Astrocyte of the spinal cord (primary cell): ENCODE measurements at regions not wholly inside any gene's neighbourhood (a gene's known extent, or its start where the extent isn't known, plus 50 kb on each side); places are given as distances from the start of the nearest gene placed in this dataset.

Experiments
- DNase-seq: peaks from one replicate; pipeline ENCODE4 v3.0.0; 2011; ENCODE audit warnings: low read depth, low spot score
- H3K4me3 ChIP-seq: 2 replicates; pipeline ENCODE4 v1.5.1; 2011; ENCODE audit warnings: low read depth, mild to moderate bottlenecking, low read length, moderate library complexity
- CTCF ChIP-seq: IDR thresholded peaks from 2 replicates; pipeline ENCODE4 v1.5.1; 2012; ENCODE audit warnings: low read depth, mild to moderate bottlenecking, low read length, inconsistent platforms
- in situ Hi-C: cut with HindIII; loops from 2 replicates; pipeline ENCODE4 v1.10.0; 2017; ENCODE audit warnings: low sequenced_read_pairs

- TF ChIP-seq CTCF, result no peak
- in situ Hi-C loops, result no loop called here
- no peak for DNase-seq
- H3K4me3 ChIP-seq, result no peak overlapping the region
Observed at GRCh38 chr2:7899241-7899640, 782.6 kb upstream of the ID2 start.

DNA sequence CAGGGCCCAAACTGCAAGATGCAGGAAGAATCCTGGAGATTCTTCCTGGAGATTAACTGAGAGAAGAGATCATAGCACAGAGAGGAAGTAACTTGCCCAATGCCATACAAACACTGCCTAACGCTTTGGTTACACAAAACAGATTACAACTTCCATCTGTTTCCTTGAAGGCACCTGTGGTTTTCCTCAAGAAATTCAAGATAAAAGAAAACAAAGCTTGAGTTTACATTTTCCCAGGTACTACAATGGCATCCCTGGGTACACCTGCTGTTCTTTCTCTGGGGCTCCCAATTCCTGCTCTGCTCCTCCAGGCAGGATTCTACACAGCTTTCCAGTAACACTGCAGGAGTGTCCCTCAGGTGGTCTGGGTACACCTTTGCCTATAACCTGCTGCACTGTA, 781.9 kb upstream of the ID2 start:
- H3K4me3 ChIP-seq, result no peak overlapping the region
- no peak for DNase-seq
- TF ChIP-seq CTCF, result no peak
- in situ Hi-C loops, result no loop called here

- no peak overlapping the region for H3K4me3 ChIP-seq
- no peak for DNase-seq
- in situ Hi-C loops, result no loop called here
- no peak for TF ChIP-seq CTCF
Observed at GRCh38 chr2:7900593-7900992, 781.3 kb upstream of the ID2 start.

GRCh38 chr2:7902251-7902765, 779.5 kb upstream of the ID2 start:
- in situ Hi-C loops, result no loop called here
- H3K4me3 ChIP-seq, result no peak overlapping the region
- no peak for DNase-seq
- TF ChIP-seq CTCF, result no peak

- TF ChIP-seq CTCF, result no peak
- no peak for DNase-seq
- H3K4me3 ChIP-seq, result no peak overlapping the region
- in situ Hi-C loops, result no loop called here
Observed at GRCh38 chr2:7904319-7904718, 777.5 kb upstream of the ID2 start.

DNA sequence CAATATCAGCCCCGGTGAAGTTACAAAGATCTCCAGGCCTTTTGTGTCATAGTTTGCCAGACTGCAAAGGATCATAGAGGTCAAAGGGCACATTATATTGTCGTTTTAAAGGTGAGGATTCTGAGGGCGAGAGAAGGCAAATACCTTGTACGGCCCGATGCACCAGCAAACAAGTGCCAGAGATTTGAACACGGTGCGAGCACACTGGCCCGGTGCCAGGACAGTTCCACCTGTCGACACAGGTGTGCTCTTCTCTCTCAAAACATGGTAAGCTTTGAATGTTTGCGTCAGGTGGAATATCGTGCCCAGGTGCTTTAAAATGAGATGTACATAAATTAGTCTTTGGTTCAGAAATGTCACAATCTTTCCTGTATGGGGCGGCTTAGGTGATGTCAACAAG, 776.1 kb upstream of the ID2 start:
- no peak for TF ChIP-seq CTCF
- no peak overlapping the region for H3K4me3 ChIP-seq
- DNase-seq, result no peak
- in situ Hi-C loops, result no loop called here

DNA sequence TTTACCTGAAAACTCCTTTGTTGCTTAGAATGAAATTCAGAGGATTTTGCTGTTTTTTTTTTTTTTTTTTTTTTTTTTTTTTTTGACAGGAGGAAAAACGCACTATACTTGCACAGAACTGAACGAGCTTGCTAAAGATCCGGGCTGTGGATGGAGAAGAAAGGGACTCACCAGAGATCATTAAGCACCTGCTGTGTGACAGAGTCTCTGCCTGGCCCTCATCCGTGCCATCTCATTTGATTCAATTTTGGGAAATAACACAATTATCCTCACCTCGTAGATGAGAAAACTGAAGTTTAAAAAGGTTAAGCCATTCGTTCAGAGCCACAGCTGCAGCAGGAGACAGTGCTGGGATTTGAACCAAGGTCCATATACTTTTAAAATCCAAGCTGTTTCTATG, 775.4 kb upstream of the ID2 start:
- H3K4me3 ChIP-seq, result no peak overlapping the region
- no peak for DNase-seq
- in situ Hi-C loops, result no loop called here
- no peak for TF ChIP-seq CTCF
